Nephron (organoid): ENCODE measurements at regions not wholly inside any gene's neighbourhood (a gene's known extent, or its start where the extent isn't known, plus 50 kb on each side); places are given as distances from the start of the nearest gene placed in this dataset.

Experiments
- H3K27ac Mint-ChIP-seq, 3 experiments: 2 replicates each; pipeline ENCODE4 v1.8.0; 2020; ENCODE audit warnings: mixed read lengths in 3 of 3, mild to moderate bottlenecking in 2 of 3, moderate library complexity in 1 of 3
- H3K27me3 Mint-ChIP-seq: 2 replicates; pipeline ENCODE4 v1.8.0; 2021; ENCODE audit warnings: low read depth, mild to moderate bottlenecking, moderate library complexity, mixed read lengths
- H3K36me3 Mint-ChIP-seq: 2 replicates; pipeline ENCODE4 v1.8.0; 2020; ENCODE audit warnings: low read depth, mixed read lengths
- H3K4me1 Mint-ChIP-seq: 2 replicates; pipeline ENCODE4 v1.8.0; 2020; ENCODE audit warnings: mixed read lengths
- H3K4me3 Mint-ChIP-seq, 3 experiments: 2 replicates each; pipeline ENCODE4 v1.8.0; 2020; ENCODE audit warnings: mild to moderate bottlenecking in 3 of 3, mixed read lengths in 3 of 3, moderate library complexity in 2 of 3
- H3K9me3 Mint-ChIP-seq: 2 replicates; pipeline ENCODE4 v1.8.0; 2020; ENCODE audit warnings: mixed read lengths
- TF ChIP-seq, protein P1 (sequence below), 3 experiments: fragments of 200-600 bp; sonication (generic); IDR thresholded peaks; one replicate each; pipeline ENCODE4 v1.5.0; 2021; ENCODE audit warnings: antibody characterized with exemption in 3 of 3; ENCODE audit not compliant: unreplicated experiment in 3 of 3

DNA sequence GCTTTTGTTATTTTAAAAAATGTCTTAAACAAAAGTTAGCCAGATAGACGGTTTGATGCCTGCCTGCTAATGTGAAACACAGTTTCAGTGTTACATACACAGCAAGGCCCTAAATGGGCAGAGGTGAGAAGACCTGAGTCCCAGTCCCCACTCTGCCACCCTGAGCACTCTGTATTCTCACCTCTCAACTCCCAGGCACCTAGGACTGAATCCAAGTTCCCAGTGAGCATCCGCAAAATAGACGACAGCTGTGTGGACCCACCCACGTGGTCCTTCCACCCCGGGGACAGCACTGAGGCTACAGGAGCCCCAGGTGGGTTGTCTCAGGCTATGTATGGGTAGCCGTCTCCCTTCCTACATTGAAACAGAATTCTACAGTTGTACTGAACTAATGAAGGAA, 111.5 kb downstream of the RPL27A start:
- TF ChIP-seq, protein P1, sequence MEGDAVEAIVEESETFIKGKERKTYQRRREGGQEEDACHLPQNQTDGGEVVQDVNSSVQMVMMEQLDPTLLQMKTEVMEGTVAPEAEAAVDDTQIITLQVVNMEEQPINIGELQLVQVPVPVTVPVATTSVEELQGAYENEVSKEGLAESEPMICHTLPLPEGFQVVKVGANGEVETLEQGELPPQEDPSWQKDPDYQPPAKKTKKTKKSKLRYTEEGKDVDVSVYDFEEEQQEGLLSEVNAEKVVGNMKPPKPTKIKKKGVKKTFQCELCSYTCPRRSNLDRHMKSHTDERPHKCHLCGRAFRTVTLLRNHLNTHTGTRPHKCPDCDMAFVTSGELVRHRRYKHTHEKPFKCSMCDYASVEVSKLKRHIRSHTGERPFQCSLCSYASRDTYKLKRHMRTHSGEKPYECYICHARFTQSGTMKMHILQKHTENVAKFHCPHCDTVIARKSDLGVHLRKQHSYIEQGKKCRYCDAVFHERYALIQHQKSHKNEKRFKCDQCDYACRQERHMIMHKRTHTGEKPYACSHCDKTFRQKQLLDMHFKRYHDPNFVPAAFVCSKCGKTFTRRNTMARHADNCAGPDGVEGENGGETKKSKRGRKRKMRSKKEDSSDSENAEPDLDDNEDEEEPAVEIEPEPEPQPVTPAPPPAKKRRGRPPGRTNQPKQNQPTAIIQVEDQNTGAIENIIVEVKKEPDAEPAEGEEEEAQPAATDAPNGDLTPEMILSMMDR (IDR thresholded peaks at IDR 0.05; ENCODE audit: unreplicated experiment in 3 of 3): no peak
- peaks cover 37% of the 10 kb centered on the region for H3K4me1 Mint-ChIP-seq
- H3K27ac Mint-ChIP-seq: peak overlapping the region in 1 of 3 experiments; percentile 38
- no peak overlapping the region for H3K4me3 Mint-ChIP-seq
- H3K27me3 Mint-ChIP-seq: no peaks in the 10 kb centered on the region
- H3K36me3 Mint-ChIP-seq: peaks cover 27% of the 10 kb centered on the region
- H3K9me3 Mint-ChIP-seq: no peaks in the 10 kb centered on the region

DNA sequence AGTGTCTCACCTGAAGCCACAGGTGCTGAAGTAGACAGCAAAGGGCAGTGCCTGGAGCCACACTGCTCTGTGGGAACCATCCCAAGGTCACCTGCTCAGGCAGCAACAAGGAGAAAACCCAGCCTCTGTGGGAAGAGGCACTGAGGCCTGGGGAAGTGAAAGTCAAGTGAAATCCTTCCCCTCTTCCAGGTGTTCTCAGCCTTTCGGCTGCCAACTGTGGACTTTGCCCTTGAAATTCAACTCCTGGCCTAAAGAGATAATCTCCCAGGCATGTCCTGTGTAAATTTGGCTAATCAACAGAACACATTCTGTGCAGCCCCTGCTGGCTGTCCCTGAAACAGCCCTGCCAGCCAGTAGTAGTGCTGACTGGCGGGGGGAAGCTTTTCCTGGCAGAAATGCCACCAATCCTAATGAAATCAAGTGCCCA, 112.1 kb downstream of the RPL27A start:
- Mint-ChIP-seq H3K9me3 (no peaks in the 10 kb centered on the region), H3K36me3 (peaks cover 32% of the 10 kb centered on the region), H3K4me3 (no peak overlapping the region), H3K27ac (peak overlapping the region in 1 of 3 experiments; percentile 38), H3K27me3 (no peaks in the 10 kb centered on the region), H3K4me1 (peaks cover 34% of the 10 kb centered on the region)
- TF ChIP-seq, protein P1 (IDR thresholded peaks at IDR 0.05; ENCODE audit: unreplicated experiment in 3 of 3): peak; percentile 15 to 20 (median 17)

DNA sequence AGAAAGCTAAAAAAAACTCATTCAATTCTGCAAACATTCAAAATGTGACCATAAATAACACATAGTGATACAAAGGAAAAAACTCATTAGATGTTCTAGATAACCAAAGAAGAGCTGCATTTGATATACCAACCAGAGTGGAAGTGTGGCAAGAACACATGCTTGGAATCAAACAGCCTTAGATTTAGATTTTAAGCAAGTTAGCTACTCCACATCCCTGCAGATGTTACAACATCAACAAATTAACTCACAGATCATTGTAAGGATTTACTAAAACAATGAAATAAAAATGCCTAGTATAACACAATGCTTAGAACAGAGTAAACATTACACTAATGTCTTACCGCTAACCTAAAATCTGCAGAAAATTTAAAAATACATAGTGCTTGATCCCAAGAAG, 114.0 kb upstream of the AKIP1 start:
- Mint-ChIP-seq H3K4me1 (peaks cover 40% of the 10 kb centered on the region), H3K27ac (no peak overlapping the region), H3K4me3 (no peak overlapping the region), H3K27me3 (no peaks in the 10 kb centered on the region), H3K36me3 (peaks cover 33% of the 10 kb centered on the region), H3K9me3 (no peaks in the 10 kb centered on the region)
- TF ChIP-seq, protein P1 (IDR thresholded peaks at IDR 0.05; ENCODE audit: unreplicated experiment in 3 of 3): no peak

DNA sequence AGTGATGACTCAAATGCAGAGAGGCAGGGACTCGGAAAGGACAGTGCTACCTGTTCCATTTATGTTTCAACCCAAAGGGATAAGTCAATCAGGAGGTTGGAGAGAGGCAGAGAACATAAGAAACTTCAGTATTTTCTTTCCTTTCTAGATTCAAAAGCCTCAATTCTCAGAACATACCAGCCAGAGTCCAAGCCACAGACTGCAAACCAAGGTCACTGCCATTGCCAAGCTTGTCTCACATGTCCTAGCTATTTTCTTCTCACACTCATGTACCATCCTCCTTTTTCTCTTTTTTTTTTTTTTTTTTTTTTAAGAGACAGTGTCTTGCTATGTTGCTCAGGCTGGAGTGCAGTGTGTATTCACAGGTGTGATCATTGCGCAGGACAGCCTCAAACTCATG, 111.7 kb upstream of the AKIP1 start:
- no peaks in the 10 kb centered on the region for H3K27me3 Mint-ChIP-seq
- H3K27ac Mint-ChIP-seq: no peak overlapping the region
- H3K4me3 Mint-ChIP-seq: no peak overlapping the region
- H3K9me3 Mint-ChIP-seq: no peaks in the 10 kb centered on the region
- peaks cover 33% of the 10 kb centered on the region for H3K4me1 Mint-ChIP-seq
- TF ChIP-seq, protein P1 (IDR thresholded peaks at IDR 0.05; ENCODE audit: unreplicated experiment in 3 of 3): no peak
- peaks cover 33% of the 10 kb centered on the region for H3K36me3 Mint-ChIP-seq

DNA sequence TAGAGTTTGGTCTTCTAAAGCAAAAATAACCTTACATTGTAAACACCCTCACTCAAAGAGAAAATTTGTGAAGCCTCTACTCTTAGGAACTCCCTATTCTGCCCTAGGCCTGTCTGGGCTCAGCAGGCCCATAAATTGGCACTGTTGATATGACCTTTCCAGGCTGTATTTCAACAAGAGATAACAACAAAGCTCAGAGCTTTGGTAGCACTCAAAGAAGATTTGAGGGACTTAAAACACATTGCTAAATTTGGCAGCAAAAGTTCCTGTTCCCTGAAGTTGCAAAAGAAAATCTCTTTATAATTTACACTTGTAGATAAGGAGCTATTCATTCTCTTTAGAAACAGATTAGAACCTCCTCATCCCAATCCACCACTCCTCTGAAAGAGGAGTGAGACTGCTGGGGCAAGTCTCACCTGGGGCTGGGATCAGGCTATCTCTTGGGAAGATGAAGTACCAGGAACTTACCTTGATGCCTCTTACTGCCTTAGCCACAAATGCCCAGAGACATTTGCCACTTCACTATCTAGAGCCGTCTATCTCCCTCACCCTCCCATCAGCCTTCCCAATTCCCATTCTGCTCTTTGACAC, 110.4 kb upstream of the AKIP1 start:
- TF ChIP-seq, protein P1 (IDR thresholded peaks at IDR 0.05; ENCODE audit: unreplicated experiment in 3 of 3): no peak
- peaks cover 30% of the 10 kb centered on the region for H3K36me3 Mint-ChIP-seq
- peaks cover 37% of the 10 kb centered on the region for H3K4me1 Mint-ChIP-seq
- peak overlapping the region in 2 of 3 experiments; percentile 14 to 63 for H3K27ac Mint-ChIP-seq
- no peak overlapping the region for H3K4me3 Mint-ChIP-seq
- H3K9me3 Mint-ChIP-seq: no peaks in the 10 kb centered on the region
- H3K27me3 Mint-ChIP-seq: no peaks in the 10 kb centered on the region

DNA sequence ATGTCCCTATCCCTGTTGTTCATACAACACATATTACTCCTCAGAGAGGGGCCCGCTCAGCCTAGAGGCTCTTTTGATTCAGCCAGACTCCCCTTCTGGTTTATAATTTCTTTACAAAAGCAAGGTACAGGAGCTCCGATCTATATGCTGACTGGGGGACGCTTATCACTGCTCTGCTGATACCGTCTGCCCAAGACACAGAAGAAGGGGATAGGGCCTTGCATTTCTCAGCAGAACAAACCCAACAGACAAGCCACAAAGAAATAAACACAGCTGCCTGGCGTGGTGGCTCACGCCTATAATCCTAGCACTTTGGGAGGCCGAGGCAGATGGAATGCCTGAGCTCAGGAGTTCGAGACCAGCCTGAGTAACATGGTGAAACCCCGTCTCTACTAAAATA, 109.9 kb upstream of the AKIP1 start:
- Mint-ChIP-seq H3K4me1 (peaks cover 40% of the 10 kb centered on the region), H3K27ac (peak overlapping the region in 2 of 3 experiments; percentile 14 to 63), H3K4me3 (no peak overlapping the region), H3K9me3 (no peaks in the 10 kb centered on the region), H3K36me3 (peaks cover 25% of the 10 kb centered on the region), H3K27me3 (no peaks in the 10 kb centered on the region)
- TF ChIP-seq, protein P1 (IDR thresholded peaks at IDR 0.05; ENCODE audit: unreplicated experiment in 3 of 3): no peak
